MM.1S (cell line): ENCODE measurements at regions not wholly inside any gene's neighbourhood (a gene's known extent, or its start where the extent isn't known, plus 50 kb on each side); places are given as distances from the start of the nearest gene placed in this dataset.

Experiments used
- DNase-seq: peaks from one replicate; pipeline ENCODE4 v3.0.0-alpha.2; 2015
- H2AFZ ChIP-seq: fragments of 300-600 bp; sonication (generic); 2 replicates; pipeline ENCODE4 v1.6.0; 2016; ENCODE audit warnings: antibody characterized with exemption, low read length
- H3F3A ChIP-seq: fragments of 300-600 bp; sonication (generic); 2 replicates; pipeline ENCODE4 v1.6.1; 2016; ENCODE audit warnings: mild to moderate bottlenecking, antibody characterized with exemption, low read length, moderate library complexity, mixed read lengths; ENCODE audit not compliant: insufficient read depth
- H3K27ac ChIP-seq: fragments of 300-600 bp; sonication (generic); 2 replicates; pipeline ENCODE4 v1.5.1; 2016; ENCODE audit warnings: mild to moderate bottlenecking, low read length
- H3K27me3 ChIP-seq: fragments of 300-600 bp; sonication (generic); replicated peaks from 2 replicates; pipeline ENCODE4 v1.6.0; 2016; ENCODE audit warnings: low read length; ENCODE audit not compliant: insufficient read depth
- H3K36me3 ChIP-seq: fragments of 300-600 bp; sonication (generic); replicated peaks from 2 replicates; pipeline ENCODE4 v1.6.1; 2016; ENCODE audit warnings: mild to moderate bottlenecking, low read length, mixed read lengths; ENCODE audit not compliant: insufficient read depth
- H3K4me1 ChIP-seq: fragments of 300-600 bp; sonication (generic); 2 replicates; pipeline ENCODE4 v1.6.1; 2016; ENCODE audit warnings: low read length, mixed read lengths
- H3K4me2 ChIP-seq: fragments of 300-600 bp; sonication (generic); 2 replicates; pipeline ENCODE4 v1.6.0; 2016; ENCODE audit warnings: low read depth, low read length
- H3K4me3 ChIP-seq: fragments of 300-600 bp; sonication (generic); 2 replicates; pipeline ENCODE4 v1.5.1; 2016; ENCODE audit warnings: low read length, mixed read lengths
- H3K79me2 ChIP-seq: fragments of 300-600 bp; sonication (generic); 2 replicates; pipeline ENCODE4 v1.6.1; 2016; ENCODE audit warnings: mixed run types, low read length, mixed read lengths
- H3K9ac ChIP-seq: fragments of 300-600 bp; sonication (generic); 2 replicates; pipeline ENCODE4 v1.6.1; 2016; ENCODE audit warnings: low read length, mixed read lengths
- H3K9me2 ChIP-seq: fragments of 300-600 bp; sonication (generic); replicated peaks from 2 replicates; pipeline ENCODE4 v1.6.1; 2016; ENCODE audit warnings: mild to moderate bottlenecking, low read length, mixed read lengths; ENCODE audit not compliant: insufficient read depth
- H3K9me3 ChIP-seq: fragments of 300-600 bp; sonication (generic); replicated peaks from 2 replicates; pipeline ENCODE4 v1.6.1; 2016; ENCODE audit warnings: mild to moderate bottlenecking, low read length, mixed read lengths; ENCODE audit not compliant: insufficient read depth
- H4K20me1 ChIP-seq: fragments of 300-600 bp; sonication (generic); 2 replicates; pipeline ENCODE4 v1.6.1; 2016; ENCODE audit warnings: mild to moderate bottlenecking, low read length, moderate library complexity, mixed read lengths; ENCODE audit not compliant: insufficient read depth
- CTCF ChIP-seq: fragments of 300-600 bp; sonication (generic); IDR thresholded peaks from 2 replicates; pipeline ENCODE4 v1.5.1; 2016; ENCODE audit warnings: antibody characterized with exemption, low read length, mixed read lengths
- EZH2 ChIP-seq: fragments of 300-600 bp; sonication (generic); optimal IDR thresholded peaks from 2 replicates; pipeline ENCODE3; 2017; ENCODE audit warnings: low read depth, mild to moderate bottlenecking, antibody characterized with exemption, low read length, mixed read lengths
- EZH2phosphoT487 ChIP-seq: fragments of 300-600 bp; sonication (generic); IDR thresholded peaks from 2 replicates; pipeline ENCODE4 v1.6.1; 2018; ENCODE audit warnings: antibody characterized with exemption, low read length

GRCh38 chr4:148850257-148850995 lies 408.2 kb upstream of the NR3C2 start:
- H3K4me2 ChIP-seq: no peak overlapping the region
- H3K27me3 ChIP-seq: no peaks in the 10 kb centered on the region
- no peaks in the 10 kb centered on the region for H3K9me3 ChIP-seq
- no peaks in the 10 kb centered on the region for H3F3A ChIP-seq
- H3K9ac ChIP-seq: no peak overlapping the region
- H3K4me1 ChIP-seq: no peaks in the 10 kb centered on the region
- no peaks in the 10 kb centered on the region for H3K79me2 ChIP-seq
- TF ChIP-seq EZH2: no peak
- no peak for TF ChIP-seq CTCF
- no peak for TF ChIP-seq EZH2phosphoT487
- no peaks in the 10 kb centered on the region for H4K20me1 ChIP-seq
- H3K36me3 ChIP-seq: no peaks in the 10 kb centered on the region
- no peak for DNase-seq
- H3K27ac ChIP-seq: no peak overlapping the region
- H3K4me3 ChIP-seq: no peak overlapping the region
- H2AFZ ChIP-seq: no peak overlapping the region
- H3K9me2 ChIP-seq: no peaks in the 10 kb centered on the region

GRCh38 chr4:148849581-148849980 lies 407.4 kb upstream of the NR3C2 start:
- Histone ChIP-seq H4K20me1 (no peaks in the 10 kb centered on the region), H3K4me3 (no peak overlapping the region), H3K9me3 (no peaks in the 10 kb centered on the region), H3K27me3 (no peaks in the 10 kb centered on the region), H3F3A (no peaks in the 10 kb centered on the region), H2AFZ (no peak overlapping the region), H3K79me2 (no peaks in the 10 kb centered on the region), H3K9ac (no peak overlapping the region), H3K36me3 (no peaks in the 10 kb centered on the region), H3K9me2 (no peaks in the 10 kb centered on the region), H3K27ac (no peak overlapping the region), H3K4me2 (no peak overlapping the region), H3K4me1 (no peaks in the 10 kb centered on the region)
- no peak for DNase-seq
- TF ChIP-seq CTCF (no peak), EZH2phosphoT487 (no peak), EZH2 (no peak)

- TF ChIP-seq EZH2: no peak
- no peak for TF ChIP-seq CTCF
- TF ChIP-seq EZH2phosphoT487: no peak
- H3K27ac ChIP-seq: no peak overlapping the region
- H3K27me3 ChIP-seq: no peaks in the 10 kb centered on the region
- H3K9me2 ChIP-seq: no peaks in the 10 kb centered on the region
- H4K20me1 ChIP-seq: no peaks in the 10 kb centered on the region
- no peaks in the 10 kb centered on the region for H3K36me3 ChIP-seq
- no peaks in the 10 kb centered on the region for H3K79me2 ChIP-seq
- H3K4me1 ChIP-seq: no peaks in the 10 kb centered on the region
- no peak overlapping the region for H2AFZ ChIP-seq
- H3K4me2 ChIP-seq: no peak overlapping the region
- no peak overlapping the region for H3K9ac ChIP-seq
- H3F3A ChIP-seq: no peaks in the 10 kb centered on the region
- no peaks in the 10 kb centered on the region for H3K9me3 ChIP-seq
- no peak for DNase-seq
- H3K4me3 ChIP-seq: no peak overlapping the region
These were observed 405.5 kb upstream of the NR3C2 start for GRCh38 chr4:148847544-148848255.
